Osteoblast (primary cell): ENCODE measurements at regions not wholly inside any gene's neighbourhood (a gene's known extent, or its start where the extent isn't known, plus 50 kb on each side); places are given as distances from the start of the nearest gene placed in this dataset.

Experiments used
- DNase-seq: peaks from one replicate; pipeline ENCODE4 v3.0.0; 2011; ENCODE audit warnings: low spot score, mixed read lengths; ENCODE audit not compliant: insufficient read length; ENCODE audit errors: missing footprints
- H2AFZ ChIP-seq: 2 replicates; pipeline ENCODE4 v1.6.0; 2011; ENCODE audit warnings: mild to moderate bottlenecking, low read length
- H3K27ac ChIP-seq: 2 replicates; pipeline ENCODE4 v1.5.1; 2011; ENCODE audit warnings: mild to moderate bottlenecking, low read depth, low read length, moderate library complexity
- H3K27me3 ChIP-seq: 2 replicates; pipeline ENCODE4 v1.6.0; 2012; ENCODE audit warnings: mild to moderate bottlenecking, control low read depth, inconsistent platforms, low read length, moderate library complexity; ENCODE audit not compliant: insufficient read depth
- H3K36me3 ChIP-seq: 2 replicates; pipeline ENCODE4 v1.5.1; 2011; ENCODE audit warnings: mild to moderate bottlenecking, low read length, control low read depth, moderate library complexity; ENCODE audit not compliant: insufficient read depth
- H3K4me1 ChIP-seq: 2 replicates; pipeline ENCODE4 v1.5.1; 2011; ENCODE audit warnings: mild to moderate bottlenecking, low read length, control low read depth, moderate library complexity; ENCODE audit not compliant: insufficient read depth
- H3K4me2 ChIP-seq: 2 replicates; pipeline ENCODE4 v1.6.0; 2011; ENCODE audit warnings: mild to moderate bottlenecking, low read length; ENCODE audit not compliant: insufficient read depth
- H3K4me3 ChIP-seq: fragments of 200-600 bp; sonication (generic); 3 replicates; pipeline ENCODE4 v1.5.1; 2012; ENCODE audit warnings: mild to moderate bottlenecking, low read length, inconsistent platforms; ENCODE audit not compliant: insufficient read depth
- H3K79me2 ChIP-seq: 2 replicates; pipeline ENCODE4 v1.6.0; 2012; ENCODE audit warnings: mild to moderate bottlenecking, low read length, control low read depth, inconsistent platforms; ENCODE audit not compliant: insufficient read depth
- H3K9me3 ChIP-seq: 2 replicates; pipeline ENCODE4 v1.5.1; 2011; ENCODE audit warnings: low read depth, low read length, control low read depth
- H4K20me1 ChIP-seq: 2 replicates; pipeline ENCODE4 v1.6.0; 2012; ENCODE audit warnings: mild to moderate bottlenecking, low read length, control low read depth; ENCODE audit not compliant: insufficient read depth
- TF ChIP-seq, protein P1 (sequence below): IDR thresholded peaks from 2 replicates; pipeline ENCODE4 v1.5.1; 2011; ENCODE audit warnings: mild to moderate bottlenecking, low read depth, low read length, moderate library complexity; ENCODE audit errors: extremely low read depth

DNA sequence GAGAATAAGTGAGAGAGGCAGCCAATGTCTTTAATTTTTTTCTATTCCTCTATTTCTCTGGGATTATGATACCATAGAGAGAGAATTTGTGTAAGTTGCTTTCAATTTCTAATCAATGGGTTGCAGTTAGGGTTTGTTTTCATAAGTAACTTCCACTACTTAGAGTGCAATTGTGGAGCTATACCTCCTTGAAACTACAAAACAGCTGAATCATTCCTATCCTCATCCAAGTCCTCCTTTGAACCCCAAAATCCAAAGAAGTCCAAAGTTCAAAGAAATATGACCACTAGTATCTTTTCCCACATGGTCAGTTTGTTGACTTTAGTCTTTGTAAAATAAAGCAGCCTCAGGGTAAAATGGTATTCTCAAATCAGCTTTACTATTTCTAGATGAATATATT is 1085.4 kb upstream of the INTU start:
- no peaks in the 10 kb centered on the region for H3K4me1 ChIP-seq
- no peak overlapping the region for H3K4me2 ChIP-seq
- H2AFZ ChIP-seq: no peak overlapping the region

DNA sequence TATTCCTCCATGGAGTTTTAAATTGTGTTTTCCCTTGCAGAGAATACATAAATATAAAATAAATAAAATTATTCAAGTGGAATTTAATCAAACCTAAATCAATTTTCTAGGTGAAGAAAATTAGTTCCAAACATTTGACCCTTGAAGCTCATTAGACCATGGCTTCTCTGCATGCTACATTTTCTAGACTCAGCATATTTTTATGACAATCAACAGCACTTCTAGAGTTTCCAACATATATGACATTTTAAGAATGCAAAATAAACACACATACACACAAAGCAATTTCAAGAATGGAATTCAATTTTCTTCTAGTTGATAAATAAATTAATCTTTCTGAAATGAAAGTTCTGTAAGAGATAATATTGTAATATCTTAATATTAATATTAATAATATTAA is 1083.9 kb upstream of the INTU start:
- DNase-seq: no peak
- Histone ChIP-seq H3K79me2 (no peaks in the 10 kb centered on the region), H3K27me3 (no peaks in the 10 kb centered on the region), H3K27ac (no peak overlapping the region), H3K36me3 (no peaks in the 10 kb centered on the region), H3K4me3 (no peak overlapping the region), H2AFZ (no peak overlapping the region), H3K4me2 (no peak overlapping the region), H4K20me1 (no peaks in the 10 kb centered on the region), H3K4me1 (no peaks in the 10 kb centered on the region), H3K9me3 (no peaks in the 10 kb centered on the region)
- TF ChIP-seq, protein P1, sequence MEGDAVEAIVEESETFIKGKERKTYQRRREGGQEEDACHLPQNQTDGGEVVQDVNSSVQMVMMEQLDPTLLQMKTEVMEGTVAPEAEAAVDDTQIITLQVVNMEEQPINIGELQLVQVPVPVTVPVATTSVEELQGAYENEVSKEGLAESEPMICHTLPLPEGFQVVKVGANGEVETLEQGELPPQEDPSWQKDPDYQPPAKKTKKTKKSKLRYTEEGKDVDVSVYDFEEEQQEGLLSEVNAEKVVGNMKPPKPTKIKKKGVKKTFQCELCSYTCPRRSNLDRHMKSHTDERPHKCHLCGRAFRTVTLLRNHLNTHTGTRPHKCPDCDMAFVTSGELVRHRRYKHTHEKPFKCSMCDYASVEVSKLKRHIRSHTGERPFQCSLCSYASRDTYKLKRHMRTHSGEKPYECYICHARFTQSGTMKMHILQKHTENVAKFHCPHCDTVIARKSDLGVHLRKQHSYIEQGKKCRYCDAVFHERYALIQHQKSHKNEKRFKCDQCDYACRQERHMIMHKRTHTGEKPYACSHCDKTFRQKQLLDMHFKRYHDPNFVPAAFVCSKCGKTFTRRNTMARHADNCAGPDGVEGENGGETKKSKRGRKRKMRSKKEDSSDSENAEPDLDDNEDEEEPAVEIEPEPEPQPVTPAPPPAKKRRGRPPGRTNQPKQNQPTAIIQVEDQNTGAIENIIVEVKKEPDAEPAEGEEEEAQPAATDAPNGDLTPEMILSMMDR: no peak

More for the DNA sequence above, 1085.4 kb upstream of the INTU start:
- Histone ChIP-seq H3K27me3 (no peaks in the 10 kb centered on the region), H3K4me3 (no peak overlapping the region), H3K36me3 (no peaks in the 10 kb centered on the region), H4K20me1 (no peaks in the 10 kb centered on the region), H3K9me3 (no peaks in the 10 kb centered on the region), H3K79me2 (no peaks in the 10 kb centered on the region), H3K27ac (no peak overlapping the region)
- TF ChIP-seq, protein P1: no peak
- DNase-seq: no peak

DNA sequence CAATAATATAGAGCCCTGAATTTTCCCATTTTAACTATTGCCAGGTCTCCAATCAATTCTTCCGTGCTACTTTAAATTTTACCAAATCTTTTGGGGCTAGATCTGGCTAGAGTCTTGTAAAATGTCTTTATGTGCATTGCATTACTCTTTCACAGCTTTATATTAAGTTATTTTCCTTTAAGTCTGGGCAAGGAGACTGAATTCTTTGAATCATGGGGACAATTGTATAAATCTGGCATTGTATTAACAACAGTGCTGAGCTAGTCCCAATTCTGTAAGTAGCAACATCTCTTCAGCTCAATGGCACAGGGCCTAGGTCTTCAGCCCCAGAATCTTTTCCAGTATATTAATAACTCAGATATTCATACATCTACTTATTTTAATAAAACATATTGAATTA is 1080.4 kb upstream of the INTU start:
- Histone ChIP-seq H3K79me2 (no peaks in the 10 kb centered on the region), H2AFZ (no peak overlapping the region), H3K36me3 (no peaks in the 10 kb centered on the region), H3K4me3 (no peak overlapping the region), H3K27me3 (no peaks in the 10 kb centered on the region), H3K9me3 (no peaks in the 10 kb centered on the region), H3K4me1 (no peaks in the 10 kb centered on the region), H3K4me2 (no peak overlapping the region), H4K20me1 (no peaks in the 10 kb centered on the region), H3K27ac (no peak overlapping the region)
- TF ChIP-seq, protein P1: no peak
- DNase-seq: no peak

DNA sequence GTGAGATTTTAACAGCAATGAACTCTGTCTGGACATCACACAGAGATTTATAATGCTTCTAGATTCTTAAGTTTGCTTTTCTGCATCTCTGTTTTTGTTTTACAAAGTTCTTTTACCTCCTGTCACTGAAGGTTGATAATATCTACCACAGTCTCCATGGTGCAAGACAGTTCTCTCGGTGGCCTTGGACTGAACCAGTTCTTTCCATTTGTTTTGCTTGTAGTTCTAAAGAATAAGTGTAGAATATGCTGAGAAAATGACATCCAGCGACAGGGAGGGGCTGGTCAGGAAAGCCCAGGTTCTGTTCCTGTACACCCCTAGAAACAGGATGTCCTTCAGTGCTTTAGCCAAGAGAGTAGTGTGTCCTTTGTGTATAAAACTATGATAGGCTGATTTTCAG is 1079.5 kb upstream of the INTU start:
- no peaks in the 10 kb centered on the region for H3K9me3 ChIP-seq
- no peaks in the 10 kb centered on the region for H4K20me1 ChIP-seq
- no peak overlapping the region for H3K27ac ChIP-seq

More for the DNA sequence above, 1079.5 kb upstream of the INTU start:
- Histone ChIP-seq H3K36me3 (no peaks in the 10 kb centered on the region), H3K79me2 (no peaks in the 10 kb centered on the region), H3K4me3 (no peak overlapping the region), H3K4me2 (no peak overlapping the region), H2AFZ (no peak overlapping the region), H3K4me1 (no peaks in the 10 kb centered on the region), H3K27me3 (no peaks in the 10 kb centered on the region)
- TF ChIP-seq, protein P1: no peak
- no peak for DNase-seq
